ENCODE measurements at regions not wholly inside any gene's neighbourhood (a gene's known extent, or its start where the extent isn't known, plus 50 kb on each side); places are given as distances from the start of the nearest gene placed in this dataset.

- no peak overlapping the region for H3K4me3 ChIP-seq (ENCODE audit: extremely low read depth, insufficient read depth, low read length, poor library complexity, severe bottlenecking)
- no peaks in the 10 kb centered on the region for H3K9me3 ChIP-seq (ENCODE audit: control insufficient read depth, low read length)
- peak overlapping the region; percentile 39 for H3K27ac ChIP-seq (ENCODE audit: low read depth, low read length, severe bottlenecking)
- H3K36me3 ChIP-seq (ENCODE audit: control insufficient read depth, insufficient read depth, low read length) = no peaks in the 10 kb centered on the region
- H3K4me1 ChIP-seq (ENCODE audit: control insufficient read depth, insufficient read depth, low read length, poor library complexity, severe bottlenecking) = peaks cover 30% of the 10 kb centered on the region
Measured at GRCh38 chr3:72182206-72182605, 397.3 kb upstream of the PROK2 start.

- 86 to 94% methylated on average over 3 to 4 of the region's 5 CpGs for WGBS, 2 experiments (ENCODE audit: insufficient coverage in 2 of 2)
- peaks cover 27% of the 10 kb centered on the region for H3K4me1 ChIP-seq (ENCODE audit: control insufficient read depth, insufficient read depth, low read length, poor library complexity, severe bottlenecking)
Measured at GRCh38 chr3:72181251-72181650, 396.3 kb upstream of the PROK2 start.

GRCh38 chr3:72180405-72180804 lies 395.5 kb upstream of the PROK2 start:
- WGBS, 2 experiments (ENCODE audit: insufficient coverage in 2 of 2) = 80% methylated on average over 1 of the region's 1 CpG; no CpG with 5 or more reads in 1 of the 2 experiments

More at GRCh38 chr3:72181251-72181650, 396.3 kb upstream of the PROK2 start:
- Histone ChIP-seq H3K27ac (ENCODE audit: low read depth, low read length, severe bottlenecking) (no peak overlapping the region), H3K9me3 (ENCODE audit: control insufficient read depth, low read length) (no peaks in the 10 kb centered on the region), H3K4me3 (ENCODE audit: extremely low read depth, insufficient read depth, low read length, poor library complexity, severe bottlenecking) (no peak overlapping the region), H3K36me3 (ENCODE audit: control insufficient read depth, insufficient read depth, low read length) (no peaks in the 10 kb centered on the region)

GRCh38 chr3:72179107-72179464 lies 394.1 kb upstream of the PROK2 start:
- Histone ChIP-seq H3K4me1 (ENCODE audit: control insufficient read depth, insufficient read depth, low read length, poor library complexity, severe bottlenecking) (peaks cover 20% of the 10 kb centered on the region), H3K27ac (ENCODE audit: low read depth, low read length, severe bottlenecking) (no peak overlapping the region), H3K4me3 (ENCODE audit: extremely low read depth, insufficient read depth, low read length, poor library complexity, severe bottlenecking) (no peak overlapping the region), H3K36me3 (ENCODE audit: control insufficient read depth, insufficient read depth, low read length) (no peaks in the 10 kb centered on the region), H3K9me3 (ENCODE audit: control insufficient read depth, low read length) (no peaks in the 10 kb centered on the region)
- 83 to 100% methylated on average over 1 to 2 of the region's 7 CpGs for WGBS, 2 experiments (ENCODE audit: insufficient coverage in 2 of 2)

More at GRCh38 chr3:72180405-72180804, 395.5 kb upstream of the PROK2 start:
- H3K36me3 ChIP-seq (ENCODE audit: control insufficient read depth, insufficient read depth, low read length) = no peaks in the 10 kb centered on the region
- no peak overlapping the region for H3K4me3 ChIP-seq (ENCODE audit: extremely low read depth, insufficient read depth, low read length, poor library complexity, severe bottlenecking)
- no peak overlapping the region for H3K27ac ChIP-seq (ENCODE audit: low read depth, low read length, severe bottlenecking)
- peaks cover 22% of the 10 kb centered on the region for H3K4me1 ChIP-seq (ENCODE audit: control insufficient read depth, insufficient read depth, low read length, poor library complexity, severe bottlenecking)
- no peaks in the 10 kb centered on the region for H3K9me3 ChIP-seq (ENCODE audit: control insufficient read depth, low read length)

GRCh38 chr3:72178463-72179106 lies 393.6 kb upstream of the PROK2 start:
- Histone ChIP-seq H3K4me1 (ENCODE audit: control insufficient read depth, insufficient read depth, low read length, poor library complexity, severe bottlenecking) (peaks cover 20% of the 10 kb centered on the region), H3K4me3 (ENCODE audit: extremely low read depth, insufficient read depth, low read length, poor library complexity, severe bottlenecking) (no peak overlapping the region), H3K27ac (ENCODE audit: low read depth, low read length, severe bottlenecking) (no peak overlapping the region), H3K36me3 (ENCODE audit: control insufficient read depth, insufficient read depth, low read length) (no peaks in the 10 kb centered on the region), H3K9me3 (ENCODE audit: control insufficient read depth, low read length) (no peaks in the 10 kb centered on the region)
- WGBS, 2 experiments (ENCODE audit: insufficient coverage in 2 of 2) = no CpG with 5 or more reads among the region's 3 CpGs

GRCh38 chr3:72177075-72178050 lies 392.4 kb upstream of the PROK2 start:
- H3K36me3 ChIP-seq (ENCODE audit: control insufficient read depth, insufficient read depth, low read length) = no peaks in the 10 kb centered on the region

GRCh38 chr3:72176537-72177041 lies 391.6 kb upstream of the PROK2 start:
- Histone ChIP-seq H3K4me3 (ENCODE audit: extremely low read depth, insufficient read depth, low read length, poor library complexity, severe bottlenecking) (no peak overlapping the region), H3K36me3 (ENCODE audit: control insufficient read depth, insufficient read depth, low read length) (no peaks in the 10 kb centered on the region), H3K4me1 (ENCODE audit: control insufficient read depth, insufficient read depth, low read length, poor library complexity, severe bottlenecking) (peaks cover 13% of the 10 kb centered on the region), H3K27ac (ENCODE audit: low read depth, low read length, severe bottlenecking) (no peak overlapping the region), H3K9me3 (ENCODE audit: control insufficient read depth, low read length) (no peaks in the 10 kb centered on the region)
- WGBS, 2 experiments (ENCODE audit: insufficient coverage in 2 of 2) = 93 to 96% methylated on average over 7 to 8 of the region's 8 CpGs

More at GRCh38 chr3:72177075-72178050, 392.4 kb upstream of the PROK2 start:
- no peak overlapping the region for H3K4me3 ChIP-seq (ENCODE audit: extremely low read depth, insufficient read depth, low read length, poor library complexity, severe bottlenecking)
- 91 to 93% methylated on average over 31 to 32 of the region's 36 CpGs for WGBS, 2 experiments (ENCODE audit: insufficient coverage in 2 of 2)
- peaks cover 20% of the 10 kb centered on the region for H3K4me1 ChIP-seq (ENCODE audit: control insufficient read depth, insufficient read depth, low read length, poor library complexity, severe bottlenecking)
- H3K9me3 ChIP-seq (ENCODE audit: control insufficient read depth, low read length) = no peaks in the 10 kb centered on the region
- no peak overlapping the region for H3K27ac ChIP-seq (ENCODE audit: low read depth, low read length, severe bottlenecking)

GRCh38 chr3:72175296-72175858 lies 390.4 kb upstream of the PROK2 start:
- WGBS, 2 experiments (ENCODE audit: insufficient coverage in 2 of 2) = 88 to 97% methylated on average over 5 to 6 of the region's 6 CpGs
- no peaks in the 10 kb centered on the region for H3K9me3 ChIP-seq (ENCODE audit: control insufficient read depth, low read length)
- no peak overlapping the region for H3K27ac ChIP-seq (ENCODE audit: low read depth, low read length, severe bottlenecking)
- no peaks in the 10 kb centered on the region for H3K36me3 ChIP-seq (ENCODE audit: control insufficient read depth, insufficient read depth, low read length)
- peaks cover 12% of the 10 kb centered on the region for H3K4me1 ChIP-seq (ENCODE audit: control insufficient read depth, insufficient read depth, low read length, poor library complexity, severe bottlenecking)
- no peak overlapping the region for H3K4me3 ChIP-seq (ENCODE audit: extremely low read depth, insufficient read depth, low read length, poor library complexity, severe bottlenecking)

- H3K36me3 ChIP-seq (ENCODE audit: control insufficient read depth, insufficient read depth, low read length) = no peaks in the 10 kb centered on the region
Measured at GRCh38 chr3:72174890-72175289, 389.9 kb upstream of the PROK2 start.

GRCh38 chr3:72174040-72174439 lies 389.1 kb upstream of the PROK2 start:
- Histone ChIP-seq H3K27ac (ENCODE audit: low read depth, low read length, severe bottlenecking) (no peak overlapping the region), H3K36me3 (ENCODE audit: control insufficient read depth, insufficient read depth, low read length) (no peaks in the 10 kb centered on the region), H3K9me3 (ENCODE audit: control insufficient read depth, low read length) (no peaks in the 10 kb centered on the region), H3K4me1 (ENCODE audit: control insufficient read depth, insufficient read depth, low read length, poor library complexity, severe bottlenecking) (peaks cover 12% of the 10 kb centered on the region), H3K4me3 (ENCODE audit: extremely low read depth, insufficient read depth, low read length, poor library complexity, severe bottlenecking) (no peak overlapping the region)
- 86% methylated on average over 1 of the region's 3 CpGs; no CpG with 5 or more reads in 1 of the 2 experiments for WGBS, 2 experiments (ENCODE audit: insufficient coverage in 2 of 2)

More at GRCh38 chr3:72174890-72175289, 389.9 kb upstream of the PROK2 start:
- H3K4me1 ChIP-seq (ENCODE audit: control insufficient read depth, insufficient read depth, low read length, poor library complexity, severe bottlenecking) = peaks cover 12% of the 10 kb centered on the region
- no peak overlapping the region for H3K4me3 ChIP-seq (ENCODE audit: extremely low read depth, insufficient read depth, low read length, poor library complexity, severe bottlenecking)
- WGBS, 2 experiments (ENCODE audit: insufficient coverage in 2 of 2) = 47 to 72% methylated on average over 4 of the region's 5 CpGs
- no peak overlapping the region for H3K27ac ChIP-seq (ENCODE audit: low read depth, low read length, severe bottlenecking)
- no peaks in the 10 kb centered on the region for H3K9me3 ChIP-seq (ENCODE audit: control insufficient read depth, low read length)
